Iris pigment epithelial cell (primary cell): ENCODE measurements at regions not wholly inside any gene's neighbourhood (a gene's known extent, or its start where the extent isn't known, plus 50 kb on each side); places are given as distances from the start of the nearest gene placed in this dataset.

Source experiments
- DNase-seq: peaks from one replicate; pipeline ENCODE4 v3.0.0-alpha.2; 2011; ENCODE audit warnings: low read depth

- no peak for DNase-seq
Measured at GRCh38 chr11:130640526-130640925, 192.1 kb downstream of the ADAMTS15 start.

DNA sequence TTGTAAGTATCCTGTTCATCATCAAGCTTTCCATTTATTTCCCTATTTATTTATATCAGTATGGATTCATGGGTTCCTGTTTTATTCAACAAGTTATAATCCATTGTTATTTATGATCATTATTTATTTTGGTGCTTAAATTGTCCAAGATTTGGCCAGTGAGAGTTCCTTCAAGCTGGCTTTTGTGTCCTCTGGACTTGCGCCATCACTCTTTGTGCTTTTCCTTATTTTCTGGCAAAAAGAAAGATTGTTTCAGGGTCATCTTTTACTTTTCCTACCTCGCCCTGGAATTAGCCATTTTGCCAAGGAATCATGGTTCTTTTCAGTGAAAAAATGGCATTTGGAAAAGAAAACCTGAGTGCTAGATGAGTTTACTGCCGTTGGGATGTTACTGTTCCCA is 193.4 kb downstream of the ADAMTS15 start:
- DNase-seq = no peak

GRCh38 chr11:130642994-130643393 is 194.5 kb downstream of the ADAMTS15 start:
- no peak for DNase-seq

- no peak for DNase-seq
Measured at GRCh38 chr11:130644187-130644586, 195.7 kb downstream of the ADAMTS15 start.

DNA sequence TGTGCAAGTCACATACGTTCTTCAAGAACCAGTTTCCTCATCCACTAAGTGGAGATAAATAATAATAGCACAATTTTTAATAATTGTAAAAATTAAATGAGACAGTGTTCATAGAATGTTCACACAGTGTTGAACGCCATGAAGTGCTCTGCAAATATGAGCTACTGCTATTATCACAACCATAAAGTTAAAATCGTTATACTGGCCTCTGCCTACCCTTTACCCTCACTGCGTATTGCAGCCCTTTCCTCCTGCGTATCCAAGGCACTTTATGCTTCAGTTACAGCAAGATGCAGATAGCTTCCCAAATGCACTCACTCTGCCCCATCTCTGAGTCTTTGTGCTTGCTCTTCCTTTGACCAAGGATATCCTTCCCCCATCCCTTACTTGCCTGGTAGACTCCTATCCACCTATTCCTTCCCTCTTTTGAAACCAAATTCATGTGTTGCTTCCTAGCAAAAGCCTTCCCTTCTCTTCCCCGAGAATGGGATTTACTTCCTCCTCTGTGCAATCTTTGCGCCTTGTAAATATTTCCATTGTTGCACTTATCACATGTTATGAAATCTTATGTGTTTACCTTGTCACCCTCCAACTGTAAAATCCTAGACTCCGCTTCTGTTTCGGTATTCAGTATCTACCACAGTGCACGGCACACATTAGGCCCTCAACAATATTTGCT is 196.9 kb downstream of the ADAMTS15 start:
- no peak for DNase-seq

GRCh38 chr11:130645843-130646197 is 197.4 kb downstream of the ADAMTS15 start:
- no peak for DNase-seq

GRCh38 chr11:130646881-130647280 is 198.4 kb downstream of the ADAMTS15 start:
- no peak for DNase-seq

GRCh38 chr11:130647371-130647770 is 198.9 kb downstream of the ADAMTS15 start:
- no peak for DNase-seq

DNA sequence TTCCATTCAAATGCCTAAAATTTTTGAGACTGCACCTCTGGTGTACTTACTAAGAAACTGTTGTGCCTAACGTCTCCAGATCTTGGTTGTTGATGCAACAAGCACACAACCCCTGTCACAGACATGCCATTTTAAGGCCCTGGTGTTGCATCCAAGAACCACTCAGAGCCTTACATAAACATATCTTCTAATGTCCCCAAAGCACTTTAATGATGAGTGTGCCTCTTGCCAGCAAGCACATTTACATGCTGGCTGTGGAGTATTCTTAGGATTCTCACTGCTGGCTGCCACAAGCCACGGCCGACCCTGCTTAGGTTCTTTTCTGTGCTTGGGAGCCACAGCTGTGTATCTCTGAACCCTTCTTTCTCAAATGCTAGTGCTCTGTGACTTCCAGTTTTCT is 201.4 kb downstream of the ADAMTS15 start:
- no peak for DNase-seq

GRCh38 chr11:130650456-130651030 is 202.1 kb downstream of the ADAMTS15 start:
- no peak for DNase-seq

- DNase-seq = no peak
Measured at GRCh38 chr11:130651066-130651855, 202.8 kb downstream of the ADAMTS15 start.

DNA sequence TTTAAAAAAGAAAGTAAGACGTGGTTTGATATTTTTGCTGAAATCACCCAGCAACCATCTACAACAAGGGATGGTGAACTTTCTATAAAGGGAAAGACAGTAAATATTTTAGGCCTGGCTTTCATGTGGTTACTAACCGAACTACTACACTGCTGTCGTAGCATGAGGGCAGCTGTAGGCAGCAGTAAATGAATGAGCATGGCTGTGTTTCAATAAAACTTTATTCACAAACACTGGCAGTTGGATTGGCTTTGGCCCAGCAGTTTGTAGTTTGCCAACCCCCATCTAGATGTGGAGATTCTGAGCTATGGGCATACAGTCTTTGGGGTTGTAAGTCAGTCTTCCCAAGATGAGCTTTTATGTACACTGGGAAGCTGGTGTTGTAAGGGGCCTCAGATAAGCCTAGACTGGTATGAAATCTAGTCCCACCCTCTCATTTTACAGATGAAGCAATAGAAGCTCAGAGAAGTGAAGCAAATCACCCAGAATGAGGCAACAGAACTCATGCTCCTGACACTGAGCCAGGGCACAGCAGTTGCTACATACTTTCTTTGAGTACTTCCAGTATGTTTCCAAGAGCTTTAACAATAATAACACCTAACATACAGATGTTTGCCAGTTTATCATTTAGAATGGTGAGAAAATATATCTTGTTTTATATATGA is 204.4 kb downstream of the ADAMTS15 start:
- peak; percentile 95 for DNase-seq

DNA sequence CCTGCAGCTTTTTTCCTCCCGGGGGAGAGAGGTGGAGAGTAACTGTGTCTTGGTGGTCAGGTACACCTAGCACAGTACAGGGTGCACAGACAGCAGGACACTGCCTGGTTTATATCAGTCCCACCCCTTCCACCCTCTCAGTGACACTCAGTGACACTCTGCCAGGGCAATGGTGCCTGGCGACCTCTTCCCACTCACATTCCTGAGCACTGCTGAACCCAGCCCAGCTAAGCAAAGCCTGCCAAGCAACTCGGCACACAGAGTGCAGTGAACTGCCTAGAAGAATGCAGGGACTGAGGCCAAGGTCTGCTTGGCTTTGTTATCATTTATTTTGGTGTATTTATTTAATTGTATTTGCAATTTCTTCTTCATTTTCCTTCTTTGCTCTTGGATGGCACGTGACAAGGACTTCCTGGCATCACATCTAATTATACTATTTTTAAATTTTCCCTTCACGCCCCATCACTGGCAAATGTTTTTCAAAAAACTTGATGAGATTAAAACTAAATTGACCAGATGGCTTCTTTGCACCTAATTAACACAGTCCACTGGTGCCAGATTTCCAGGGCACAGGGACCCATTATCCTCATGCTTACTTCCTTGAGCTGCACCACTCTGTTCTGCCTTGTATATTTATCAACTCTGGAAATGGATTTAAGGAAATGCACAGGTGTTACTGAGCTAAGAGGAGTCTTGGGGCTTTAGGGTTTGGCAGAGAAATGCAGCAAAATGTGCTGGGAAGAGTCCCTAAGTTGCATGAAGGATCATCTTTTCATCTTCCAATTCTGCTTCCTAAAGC is 205.6 kb downstream of the ADAMTS15 start:
- peak; percentile 34 for DNase-seq

DNA sequence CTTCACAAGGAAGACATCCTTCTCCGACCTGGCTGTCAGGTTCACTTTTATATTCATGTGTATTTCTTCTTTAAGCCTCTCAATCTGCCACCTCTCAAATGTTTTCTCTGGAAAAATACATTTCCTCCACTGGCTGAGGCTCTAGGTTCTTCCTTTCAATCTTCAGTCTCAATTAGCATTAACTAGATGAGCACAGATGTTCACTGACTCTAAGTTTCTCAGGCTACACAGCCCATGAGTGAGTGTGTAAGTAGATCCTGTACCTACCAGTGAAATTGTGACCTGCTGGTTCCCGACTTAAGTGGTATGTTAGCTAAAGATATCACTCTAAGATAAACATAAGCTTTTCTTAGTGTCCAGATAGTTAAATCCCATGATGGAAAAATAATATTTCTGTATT is 206.9 kb downstream of the ADAMTS15 start:
- no peak for DNase-seq

- DNase-seq = no peak
Measured at GRCh38 chr11:130666781-130667251, 218.4 kb downstream of the ADAMTS15 start.

DNA sequence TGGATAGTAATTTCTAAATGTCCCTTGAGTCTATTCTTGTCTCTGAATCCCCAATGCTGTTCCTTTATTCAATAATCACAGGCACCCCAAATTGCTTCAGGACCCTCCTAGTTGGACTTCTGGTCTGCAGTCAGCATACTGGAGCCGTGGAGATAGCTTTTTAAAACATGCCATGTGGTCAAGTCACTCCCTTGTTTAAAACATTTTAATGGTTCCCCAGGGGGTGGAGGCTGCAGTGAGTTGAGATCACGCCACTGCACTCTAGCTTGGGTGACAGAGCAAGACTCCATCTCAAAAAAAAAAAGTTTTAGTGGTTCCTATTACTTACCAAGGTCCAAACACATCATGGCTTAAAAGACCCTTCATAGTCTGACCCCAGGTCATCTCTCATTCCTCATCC is 220.3 kb downstream of the ADAMTS15 start:
- no peak for DNase-seq

DNA sequence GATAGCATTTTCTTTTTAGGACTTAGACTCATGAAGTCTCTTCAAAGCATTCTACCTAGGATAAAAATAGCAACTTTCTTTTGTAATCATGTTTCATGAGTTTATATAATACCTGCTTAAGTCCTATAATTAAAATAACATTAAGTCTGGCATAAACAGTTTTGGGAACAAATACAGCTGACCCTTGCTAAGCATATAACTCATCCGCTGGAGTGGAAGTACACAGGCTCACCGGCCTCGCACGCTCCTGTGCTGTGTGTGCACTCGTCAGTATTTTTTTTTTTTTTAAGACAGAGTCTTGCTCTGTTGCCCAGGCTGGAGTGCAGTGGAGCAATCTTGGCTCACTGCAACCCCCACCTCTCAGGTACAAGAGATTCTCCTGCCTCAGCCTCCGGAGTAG is 221.8 kb downstream of the ADAMTS15 start:
- no peak for DNase-seq

DNA sequence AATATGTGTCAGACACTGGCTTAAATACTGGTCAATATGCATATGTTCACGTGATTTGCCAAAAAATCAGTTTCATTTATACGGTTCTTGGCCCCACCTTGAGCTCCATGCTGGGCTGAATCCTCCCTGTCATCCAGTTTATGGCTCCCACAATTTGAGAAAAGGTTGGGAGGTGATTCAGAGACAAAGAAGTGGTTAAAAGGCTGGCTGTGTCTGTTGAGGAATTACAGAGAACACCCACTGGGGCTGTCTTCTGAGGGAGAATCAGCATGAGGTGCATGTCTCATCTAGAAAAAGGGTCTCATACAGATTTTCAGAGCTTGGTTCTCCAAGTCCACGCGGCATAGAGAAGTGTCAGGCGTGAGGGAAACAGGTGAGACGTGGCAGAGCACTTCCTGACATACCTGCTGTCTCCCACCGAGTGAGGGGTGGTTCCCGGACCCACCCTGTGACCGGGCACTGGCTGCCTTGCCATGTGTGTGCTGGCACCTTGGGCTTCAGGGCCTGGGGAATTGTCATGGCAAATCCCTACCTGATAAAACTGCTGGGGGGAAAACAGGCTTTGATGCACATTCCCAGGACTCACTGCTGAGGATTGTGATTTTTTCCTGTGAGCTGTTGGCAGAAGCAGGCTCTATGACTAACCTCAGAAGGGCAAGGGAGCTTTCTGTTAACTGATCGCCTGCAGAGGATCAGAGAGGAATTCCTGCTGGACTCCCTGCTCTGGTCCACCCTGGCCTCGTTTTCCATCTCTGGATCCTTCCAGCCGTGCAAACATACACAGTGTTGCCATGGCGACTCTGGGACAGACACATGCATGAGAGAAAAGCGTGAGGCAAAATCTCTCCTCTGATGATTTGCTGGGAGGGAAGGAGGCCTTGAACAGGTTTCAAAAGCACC is 223.6 kb downstream of the ADAMTS15 start:
- DNase-seq = peak; percentile 59

GRCh38 chr11:130672911-130673310 is 224.5 kb downstream of the ADAMTS15 start:
- DNase-seq = no peak

DNA sequence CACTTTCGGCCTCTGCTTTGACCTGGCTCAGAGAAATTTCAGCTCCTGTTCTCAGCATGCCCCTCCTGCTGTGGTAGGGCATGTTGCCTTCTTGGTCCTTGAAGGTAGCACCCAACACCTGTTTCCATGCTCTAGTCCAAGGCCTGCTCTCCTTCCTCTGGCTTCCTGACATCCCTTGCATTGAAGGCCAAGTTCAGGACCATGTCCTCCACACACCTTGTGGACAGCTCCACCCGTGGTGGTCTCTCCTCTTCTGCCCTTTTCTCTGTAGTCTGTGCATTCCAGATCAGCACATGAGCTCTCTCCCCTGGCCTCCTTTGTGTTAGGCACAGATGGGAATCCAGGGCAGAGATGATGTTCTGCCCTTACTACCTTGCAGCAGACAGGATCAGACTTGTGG is 225.3 kb downstream of the ADAMTS15 start:
- DNase-seq = no peak
